IMR-90 (cell line): ENCODE measurements at regions not wholly inside any gene's neighbourhood (a gene's known extent, or its start where the extent isn't known, plus 50 kb on each side); places are given as distances from the start of the nearest gene placed in this dataset.
A peak's percentile ranks its signal among the peaks of the same experiment; 100 is the strongest.

Experiments used
- BHLHE40 ChIP-seq: fragments of 150-350 bp; IDR thresholded peaks from 2 replicates; pipeline ENCODE4 v1.6.1; 2016; ENCODE audit warnings: mild to moderate bottlenecking, low read depth, low read length
- CTCF ChIP-seq: conservative IDR thresholded peaks from 2 replicates; pipeline ENCODE4 v1.5.1; 2012; ENCODE audit warnings: mild to moderate bottlenecking, low read depth, low read length, improper control_type of control experiment
- MAFK ChIP-seq: IDR thresholded peaks from 2 replicates; pipeline ENCODE4 v1.6.1; 2012; ENCODE audit warnings: low read depth, low read length, improper control_type of control experiment
- MAZ ChIP-seq: IDR thresholded peaks from 2 replicates; pipeline ENCODE4 v1.6.1; 2012; ENCODE audit warnings: low read depth, mild to moderate bottlenecking, low read length, improper control_type of control experiment, moderate library complexity, borderline replicate concordance
- MXI1 ChIP-seq: IDR thresholded peaks from 2 replicates; pipeline ENCODE4 v1.6.1; 2012; ENCODE audit warnings: low read depth, mild to moderate bottlenecking, low read length, moderate library complexity, borderline replicate concordance
- POLR2A ChIP-seq: IDR thresholded peaks from 2 replicates; pipeline ENCODE4 v1.6.1; 2012; ENCODE audit warnings: mild to moderate bottlenecking, low read depth, low read length
- RAD21 ChIP-seq: IDR thresholded peaks from 2 replicates; pipeline ENCODE4 v1.6.1; 2012; ENCODE audit warnings: low read length, improper control_type of control experiment
- RCOR1 ChIP-seq: IDR thresholded peaks from 2 replicates; pipeline ENCODE4 v1.6.1; 2012; ENCODE audit warnings: mild to moderate bottlenecking, low read length, improper control_type of control experiment; ENCODE audit not compliant: insufficient replicate concordance
- RFX5 ChIP-seq: IDR thresholded peaks from 2 replicates; pipeline ENCODE4 v1.8.0; 2012; ENCODE audit warnings: low read depth, mild to moderate bottlenecking, low read length, moderate library complexity
- SMC3 ChIP-seq: fragments of 150-350 bp; IDR thresholded peaks from 2 replicates; pipeline ENCODE4 v1.6.1; 2016; ENCODE audit warnings: low read depth, mild to moderate bottlenecking, antibody characterized with exemption, low read length, moderate library complexity

GRCh38 chr6:4359108-4359730, 223.8 kb upstream of the ECI2 start:
- TF ChIP-seq POLR2A (peak; percentile 66), CTCF (no peak), RAD21 (no peak), RCOR1 (no peak), MAZ (no peak), SMC3 (no peak), BHLHE40 (no peak), MXI1 (no peak), MAFK (no peak), RFX5 (no peak)
